ENCODE measurements at regions not wholly inside any gene's neighbourhood (a gene's known extent, or its start where the extent isn't known, plus 50 kb on each side); places are given as distances from the start of the nearest gene placed in this dataset.

- Histone ChIP-seq H3K79me2 (ENCODE audit: insufficient read depth) (peaks cover 66% of the 10 kb centered on the region), H4K20me1 (ENCODE audit: insufficient read depth) (no peaks in the 10 kb centered on the region), H3K9me3 (ENCODE audit: low read depth) (no peaks in the 10 kb centered on the region), H3K9ac (no peak overlapping the region), H3K9me2 (ENCODE audit: insufficient read depth) (no peaks in the 10 kb centered on the region), H3K36me3 (ENCODE audit: low read depth) (no peaks in the 10 kb centered on the region), H3K4me1 (ENCODE audit: insufficient read depth) (peaks cover 14% of the 10 kb centered on the region), H3K4me3 (no peak overlapping the region), H3F3A (ENCODE audit: insufficient read depth) (peaks cover 17% of the 10 kb centered on the region), H3K4me2 (ENCODE audit: unreplicated experiment) (no peak overlapping the region), H3K27me3 (replicated peaks; ENCODE audit: insufficient read depth) (no peaks in the 10 kb centered on the region), H3K27ac (no peak overlapping the region), H2AFZ (no peak overlapping the region)
- TF ChIP-seq EZH2phosphoT487 (IDR thresholded peaks at IDR 0.05; ENCODE audit: insufficient read depth, low read depth) (no peak), EZH2 (IDR thresholded peaks at IDR 0.05; ENCODE audit: insufficient read depth, poor library complexity, severe bottlenecking) (no peak)
- in situ Hi-C loops (cut with MboI), result no loop called here
- 96% methylated on average over 3 of the region's 3 CpGs for WGBS, 2 experiments (ENCODE audit: low coverage in 1 of 2, low lambda C conversion rate in 2 of 2, missing lambda C conversion rate in 2 of 2)
- DNase-seq, result no peak
Observed at GRCh38 chr6:34627296-34627695, 69.3 kb downstream of the ILRUN start.

- WGBS, 2 experiments (ENCODE audit: low coverage in 1 of 2, low lambda C conversion rate in 2 of 2, missing lambda C conversion rate in 2 of 2), result 98% methylated on average over 5 of the region's 5 CpGs
- H3K36me3 ChIP-seq (ENCODE audit: low read depth), result peaks cover 4% of the 10 kb centered on the region; the same call in 1 of the 2 replicates
- in situ Hi-C loops (cut with MboI), result no loop called here
Observed at GRCh38 chr6:34618430-34619182, 62.5 kb upstream of the SPDEF start.

GRCh38 chr6:34617231-34617630 is 61.1 kb upstream of the SPDEF start:
- no peak overlapping the region for H2AFZ ChIP-seq
- H3K9me3 ChIP-seq (ENCODE audit: low read depth), result no peaks in the 10 kb centered on the region
- H4K20me1 ChIP-seq (ENCODE audit: insufficient read depth), result no peaks in the 10 kb centered on the region
- no peaks in the 10 kb centered on the region for H3K4me1 ChIP-seq (ENCODE audit: insufficient read depth)
- no peaks in the 10 kb centered on the region for H3K27me3 ChIP-seq (replicated peaks; ENCODE audit: insufficient read depth)
- no peak overlapping the region for H3K4me2 ChIP-seq (ENCODE audit: unreplicated experiment)
- in situ Hi-C loops (cut with MboI), result no loop called here
- H3K9ac ChIP-seq, result no peak overlapping the region
- H3K36me3 ChIP-seq (ENCODE audit: low read depth), result peaks cover 4% of the 10 kb centered on the region; the same call in 1 of the 2 replicates
- no peak for DNase-seq
- H3K4me3 ChIP-seq, result no peak overlapping the region
- H3K27ac ChIP-seq, result no peak overlapping the region
- peaks cover 81% of the 10 kb centered on the region for H3K79me2 ChIP-seq (ENCODE audit: insufficient read depth)
- no peaks in the 10 kb centered on the region for H3F3A ChIP-seq (ENCODE audit: insufficient read depth)
- H3K9me2 ChIP-seq (ENCODE audit: insufficient read depth), result no peaks in the 10 kb centered on the region
- WGBS, 2 experiments (ENCODE audit: low coverage in 1 of 2, low lambda C conversion rate in 2 of 2, missing lambda C conversion rate in 2 of 2), result 73 to 81% methylated on average over 7 of the region's 7 CpGs
- TF ChIP-seq EZH2phosphoT487 (IDR thresholded peaks at IDR 0.05; ENCODE audit: insufficient read depth, low read depth) (no peak), EZH2 (IDR thresholded peaks at IDR 0.05; ENCODE audit: insufficient read depth, poor library complexity, severe bottlenecking) (no peak)

More at GRCh38 chr6:34618430-34619182, 62.5 kb upstream of the SPDEF start:
- Histone ChIP-seq H2AFZ (no peak overlapping the region), H3K9me3 (ENCODE audit: low read depth) (no peaks in the 10 kb centered on the region), H3K27ac (no peak overlapping the region), H3K79me2 (ENCODE audit: insufficient read depth) (peaks cover 85% of the 10 kb centered on the region), H3K4me1 (ENCODE audit: insufficient read depth) (no peaks in the 10 kb centered on the region), H3F3A (ENCODE audit: insufficient read depth) (no peaks in the 10 kb centered on the region), H3K27me3 (replicated peaks; ENCODE audit: insufficient read depth) (no peaks in the 10 kb centered on the region), H4K20me1 (ENCODE audit: insufficient read depth) (no peaks in the 10 kb centered on the region), H3K9ac (no peak overlapping the region), H3K9me2 (ENCODE audit: insufficient read depth) (no peaks in the 10 kb centered on the region), H3K4me3 (no peak overlapping the region), H3K4me2 (ENCODE audit: unreplicated experiment) (no peak overlapping the region)
- no peak for DNase-seq
- TF ChIP-seq EZH2 (IDR thresholded peaks at IDR 0.05; ENCODE audit: insufficient read depth, poor library complexity, severe bottlenecking) (no peak), EZH2phosphoT487 (IDR thresholded peaks at IDR 0.05; ENCODE audit: insufficient read depth, low read depth) (no peak)

- no peak overlapping the region for H3K9ac ChIP-seq
- peaks cover 4% of the 10 kb centered on the region; the same call in 1 of the 2 replicates for H3K36me3 ChIP-seq (ENCODE audit: low read depth)
- H4K20me1 ChIP-seq (ENCODE audit: insufficient read depth), result no peaks in the 10 kb centered on the region
- H2AFZ ChIP-seq, result no peak overlapping the region
- no peak for DNase-seq
- H3K4me3 ChIP-seq, result no peak overlapping the region
- H3K4me2 ChIP-seq (ENCODE audit: unreplicated experiment), result no peak overlapping the region
- H3K9me2 ChIP-seq (ENCODE audit: insufficient read depth), result no peaks in the 10 kb centered on the region
- H3K27ac ChIP-seq, result no peak overlapping the region
- peaks cover 6% of the 10 kb centered on the region; the same call in 1 of the 2 replicates for H3F3A ChIP-seq (ENCODE audit: insufficient read depth)
- H3K79me2 ChIP-seq (ENCODE audit: insufficient read depth), result peaks cover 81% of the 10 kb centered on the region
- in situ Hi-C loops (cut with MboI), result no loop called here
- 96 to 100% methylated on average over 1 of the region's 1 CpG for WGBS, 2 experiments (ENCODE audit: low coverage in 1 of 2, low lambda C conversion rate in 2 of 2, missing lambda C conversion rate in 2 of 2)
- no peaks in the 10 kb centered on the region for H3K27me3 ChIP-seq (replicated peaks; ENCODE audit: insufficient read depth)
- no peak for TF ChIP-seq EZH2phosphoT487 (IDR thresholded peaks at IDR 0.05; ENCODE audit: insufficient read depth, low read depth)
- H3K9me3 ChIP-seq (ENCODE audit: low read depth), result no peaks in the 10 kb centered on the region
- H3K4me1 ChIP-seq (ENCODE audit: insufficient read depth), result peaks cover 5% of the 10 kb centered on the region; the same call in 1 of the 2 replicates
Observed at GRCh38 chr6:34616227-34616585, 60.1 kb upstream of the SPDEF start.
